BE2C (cell line): ENCODE measurements at regions not wholly inside any gene's neighbourhood (a gene's known extent, or its start where the extent isn't known, plus 50 kb on each side); places are given as distances from the start of the nearest gene placed in this dataset.

Experiments used
- DNase-seq: peaks from one replicate; pipeline ENCODE4 v3.0.0-alpha.2; 2020
- H3K27me3 ChIP-seq: fragments of 250-450 bp; sonication (Bioruptor Pico); 2 replicates; pipeline ENCODE4 v1.5.1; 2020; ENCODE audit warnings: mild to moderate bottlenecking
- H3K36me3 ChIP-seq: fragments of 250-450 bp; sonication (Bioruptor Pico); 2 replicates; pipeline ENCODE4 v1.5.1; 2020; ENCODE audit warnings: mild to moderate bottlenecking
- H3K4me1 ChIP-seq: fragments of 250-450 bp; sonication (Bioruptor Pico); 2 replicates; pipeline ENCODE4 v1.5.1; 2020
- H3K4me3 ChIP-seq: 2 replicates; pipeline ENCODE4 v1.5.1; 2011; ENCODE audit warnings: low read depth, low read length
- H3K9me3 ChIP-seq: fragments of 250-450 bp; sonication (Bioruptor Pico); 2 replicates; pipeline ENCODE4 v1.5.1; 2020
- TF ChIP-seq, protein P1 (sequence below): IDR thresholded peaks from 2 replicates; pipeline ENCODE4 v1.5.1; 2012; ENCODE audit warnings: mild to moderate bottlenecking, low read depth, low read length

DNA sequence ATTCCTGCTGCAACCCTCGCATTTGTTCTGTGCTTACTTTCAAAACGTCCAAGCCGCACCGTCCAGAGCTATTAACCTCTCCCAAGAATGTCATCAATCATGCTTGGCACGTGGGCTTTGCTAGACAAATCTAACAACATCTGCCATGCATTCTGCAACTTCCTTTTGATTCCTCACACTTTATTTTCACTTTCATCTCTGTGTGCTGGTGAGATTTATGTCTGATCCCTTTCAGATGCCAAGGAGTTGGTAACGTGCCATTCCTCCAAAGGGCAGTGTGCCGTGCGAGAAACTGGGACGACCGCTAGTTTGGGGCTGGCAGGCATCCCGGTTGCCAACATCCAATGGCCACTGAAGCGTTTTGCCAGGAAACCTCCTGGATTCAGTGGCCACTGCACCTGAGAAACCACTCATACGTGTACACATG, 230.0 kb upstream of the PARD3B start:
- Histone ChIP-seq H3K9me3 (no peaks in the 10 kb centered on the region), H3K4me3 (no peak overlapping the region), H3K27me3 (no peaks in the 10 kb centered on the region), H3K4me1 (no peaks in the 10 kb centered on the region), H3K36me3 (no peaks in the 10 kb centered on the region)
- no peak for DNase-seq
- TF ChIP-seq, protein P1, sequence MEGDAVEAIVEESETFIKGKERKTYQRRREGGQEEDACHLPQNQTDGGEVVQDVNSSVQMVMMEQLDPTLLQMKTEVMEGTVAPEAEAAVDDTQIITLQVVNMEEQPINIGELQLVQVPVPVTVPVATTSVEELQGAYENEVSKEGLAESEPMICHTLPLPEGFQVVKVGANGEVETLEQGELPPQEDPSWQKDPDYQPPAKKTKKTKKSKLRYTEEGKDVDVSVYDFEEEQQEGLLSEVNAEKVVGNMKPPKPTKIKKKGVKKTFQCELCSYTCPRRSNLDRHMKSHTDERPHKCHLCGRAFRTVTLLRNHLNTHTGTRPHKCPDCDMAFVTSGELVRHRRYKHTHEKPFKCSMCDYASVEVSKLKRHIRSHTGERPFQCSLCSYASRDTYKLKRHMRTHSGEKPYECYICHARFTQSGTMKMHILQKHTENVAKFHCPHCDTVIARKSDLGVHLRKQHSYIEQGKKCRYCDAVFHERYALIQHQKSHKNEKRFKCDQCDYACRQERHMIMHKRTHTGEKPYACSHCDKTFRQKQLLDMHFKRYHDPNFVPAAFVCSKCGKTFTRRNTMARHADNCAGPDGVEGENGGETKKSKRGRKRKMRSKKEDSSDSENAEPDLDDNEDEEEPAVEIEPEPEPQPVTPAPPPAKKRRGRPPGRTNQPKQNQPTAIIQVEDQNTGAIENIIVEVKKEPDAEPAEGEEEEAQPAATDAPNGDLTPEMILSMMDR: no peak

DNA sequence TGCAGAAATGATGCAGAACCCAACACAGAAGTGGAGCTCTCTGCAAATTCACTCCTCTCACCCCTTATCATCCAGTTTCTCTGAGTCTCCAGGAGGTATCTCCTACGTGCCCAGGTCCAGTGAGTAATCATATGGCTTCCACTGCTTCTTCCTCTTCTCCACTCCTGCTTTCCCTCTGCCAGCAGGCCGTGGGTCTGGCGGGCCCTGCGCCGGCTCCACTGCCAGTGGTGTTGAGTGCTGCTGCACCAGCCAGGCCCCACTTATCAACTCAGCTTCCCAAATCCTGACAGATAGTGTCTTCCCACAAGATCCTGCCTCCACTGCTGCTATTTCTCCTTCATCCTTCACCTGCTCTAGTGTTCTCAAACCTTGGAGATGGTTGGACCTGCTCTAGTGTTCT, 227.6 kb upstream of the PARD3B start:
- Histone ChIP-seq H3K36me3 (no peaks in the 10 kb centered on the region), H3K9me3 (no peaks in the 10 kb centered on the region), H3K27me3 (no peaks in the 10 kb centered on the region), H3K4me1 (no peaks in the 10 kb centered on the region), H3K4me3 (no peak overlapping the region)
- DNase-seq: no peak
- TF ChIP-seq, protein P1: no peak

DNA sequence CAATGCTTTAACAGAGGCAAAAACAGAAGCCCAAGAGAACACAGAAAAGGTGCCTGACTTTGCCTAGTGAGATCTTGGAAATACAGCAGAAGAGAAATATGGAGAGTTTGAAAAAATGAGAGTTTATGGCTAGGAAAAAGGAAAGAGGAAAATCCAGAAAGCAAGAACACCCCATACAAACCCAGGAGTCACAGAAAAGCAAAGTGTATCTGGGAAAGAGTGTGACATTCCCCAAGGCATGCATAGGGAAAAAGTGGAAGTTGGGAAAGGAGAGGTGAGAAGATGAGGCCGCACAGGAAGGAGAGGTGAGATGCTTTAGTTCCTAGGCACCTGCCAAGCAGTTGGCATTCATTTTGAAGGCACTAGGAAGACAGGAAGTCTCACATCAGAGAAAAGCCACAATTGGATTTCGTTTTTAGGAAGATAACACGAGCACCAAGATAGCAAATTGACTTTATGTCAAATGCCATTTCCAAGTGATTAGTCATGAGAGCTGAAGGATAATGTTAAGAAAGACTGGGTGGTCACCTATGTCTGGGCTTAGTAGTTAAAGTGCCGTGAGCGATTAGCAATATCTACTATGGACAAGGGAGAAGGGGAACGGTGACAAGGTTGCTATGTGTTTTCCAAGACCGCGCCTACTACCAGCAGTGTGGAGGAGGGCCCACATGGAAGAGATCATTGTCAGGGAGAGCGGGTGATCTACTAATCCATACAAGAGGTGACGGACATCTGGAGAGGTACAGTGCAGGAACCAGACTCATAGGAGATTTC, 224.1 kb upstream of the PARD3B start:
- TF ChIP-seq, protein P1: no peak
- Histone ChIP-seq H3K4me1 (no peaks in the 10 kb centered on the region), H3K4me3 (no peak overlapping the region), H3K36me3 (no peaks in the 10 kb centered on the region), H3K9me3 (no peaks in the 10 kb centered on the region), H3K27me3 (no peaks in the 10 kb centered on the region)
- DNase-seq: no peak

DNA sequence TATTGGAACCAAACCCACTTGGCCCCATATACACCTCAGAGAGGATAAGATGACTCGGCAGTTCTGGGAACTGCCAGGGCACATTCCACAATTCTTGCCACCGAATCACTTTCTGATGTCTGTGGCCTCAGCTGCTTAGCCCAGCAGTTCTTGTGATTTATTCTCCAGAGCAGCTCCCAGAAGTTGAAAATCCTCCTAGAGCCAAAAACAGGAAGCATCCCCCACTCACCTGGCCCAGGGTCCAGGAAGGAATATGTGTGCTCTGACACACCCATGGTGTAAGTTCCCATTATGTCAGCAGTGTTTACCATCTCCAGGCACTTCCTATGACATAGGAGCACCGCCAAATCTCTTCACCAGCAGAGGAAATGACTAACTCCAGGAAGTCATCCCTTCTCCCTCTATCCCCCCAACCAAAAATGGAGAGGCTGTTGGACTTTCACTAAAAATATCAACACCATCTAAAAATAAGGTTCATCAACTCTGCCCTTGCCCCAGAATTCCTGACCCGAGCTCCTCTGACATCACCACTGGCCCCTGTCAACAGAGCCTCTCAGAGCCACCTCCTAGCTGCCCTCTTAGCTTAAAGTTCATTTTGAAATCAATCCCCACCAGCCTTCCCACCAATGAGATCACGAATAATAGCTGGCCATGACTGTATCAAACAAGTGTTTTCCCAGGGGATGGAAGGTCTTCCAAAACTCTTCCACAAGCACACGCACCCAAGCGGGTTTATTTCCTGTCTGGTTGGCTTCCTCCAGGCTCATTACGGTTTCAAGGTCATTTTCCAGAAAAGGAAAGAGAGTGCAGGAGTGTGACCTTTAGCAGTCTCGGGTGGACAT, 223.1 kb upstream of the PARD3B start:
- Histone ChIP-seq H3K4me3 (no peak overlapping the region), H3K36me3 (no peaks in the 10 kb centered on the region), H3K4me1 (no peaks in the 10 kb centered on the region), H3K9me3 (no peaks in the 10 kb centered on the region), H3K27me3 (no peaks in the 10 kb centered on the region)
- TF ChIP-seq, protein P1: no peak
- no peak for DNase-seq

DNA sequence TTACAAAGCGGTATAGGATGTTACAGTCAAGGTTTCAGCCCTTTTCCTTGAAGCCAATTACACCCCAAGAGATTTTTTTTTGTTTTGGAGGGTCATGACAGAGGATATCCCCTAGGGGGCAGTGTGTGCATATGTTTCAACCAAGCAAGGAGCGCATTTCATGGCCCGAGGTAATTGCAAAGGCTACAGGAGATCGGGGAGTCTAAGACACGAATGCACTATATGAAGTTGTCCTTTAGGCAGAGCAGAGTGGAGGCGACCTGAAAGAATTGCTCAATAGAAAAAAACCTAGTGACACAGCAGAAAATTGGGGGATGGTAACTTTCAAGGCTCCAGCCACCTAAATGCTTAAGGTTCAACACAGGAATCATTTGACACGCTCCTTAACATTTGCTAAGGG, 219.8 kb upstream of the PARD3B start:
- TF ChIP-seq, protein P1: peak; percentile 89
- Histone ChIP-seq H3K4me1 (no peaks in the 10 kb centered on the region), H3K36me3 (no peaks in the 10 kb centered on the region), H3K4me3 (no peak overlapping the region), H3K9me3 (no peaks in the 10 kb centered on the region), H3K27me3 (no peaks in the 10 kb centered on the region)
- peak; percentile 76 for DNase-seq

DNA sequence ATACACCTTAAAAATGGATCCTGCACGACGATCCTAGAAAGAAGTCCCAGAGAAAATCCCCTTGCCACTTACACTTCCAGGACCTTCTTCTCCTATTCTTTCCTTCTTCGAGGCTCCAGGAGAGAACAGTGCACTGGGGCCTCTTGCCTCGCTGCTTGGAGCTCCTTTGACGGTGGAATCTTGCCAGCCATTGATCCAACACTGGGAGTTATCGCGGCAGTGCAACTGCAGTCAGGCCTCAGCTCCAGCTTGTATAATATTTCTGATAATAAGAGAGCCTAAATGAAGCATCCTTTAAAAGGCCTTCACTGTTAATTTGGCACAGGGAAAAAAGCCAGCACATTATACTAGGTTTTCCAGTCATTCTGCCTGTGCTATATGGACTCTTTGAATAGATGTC, 216.9 kb upstream of the PARD3B start:
- DNase-seq: no peak
- Histone ChIP-seq H3K27me3 (no peaks in the 10 kb centered on the region), H3K4me1 (no peaks in the 10 kb centered on the region), H3K9me3 (no peaks in the 10 kb centered on the region), H3K36me3 (no peaks in the 10 kb centered on the region), H3K4me3 (no peak overlapping the region)
- TF ChIP-seq, protein P1: no peak
